Large intestine (tissue), 3 donors: ENCODE measurements at regions not wholly inside any gene's neighbourhood (a gene's known extent, or its start where the extent isn't known, plus 50 kb on each side); places are given as distances from the start of the nearest gene placed in this dataset.
A peak's percentile ranks its signal among the peaks of the same experiment; 100 is the strongest.

Experiments used
- DNase-seq, 2 donors: peaks; one replicate each; pipeline versions ENCODE4 v3.0.0 to v3.0.0-alpha.2; 2013
- H3K27ac ChIP-seq: one replicate; pipeline ENCODE4 v1.5.1; 2013; ENCODE audit warnings: low read length
- H3K27me3 ChIP-seq: 2 replicates; pipeline ENCODE4 v1.6.1; 2013; ENCODE audit warnings: low read length; ENCODE audit not compliant: control insufficient read depth, insufficient read depth
- H3K36me3 ChIP-seq: 2 replicates; pipeline ENCODE4 v1.6.1; 2013; ENCODE audit warnings: low read length; ENCODE audit not compliant: control insufficient read depth, insufficient read depth
- H3K4me1 ChIP-seq: one replicate; pipeline ENCODE4 v1.6.1; 2013; ENCODE audit warnings: low read length; ENCODE audit not compliant: control insufficient read depth, insufficient read depth
- H3K4me3 ChIP-seq: one replicate; pipeline ENCODE4 v1.5.1; 2013; ENCODE audit warnings: low read length
- H3K9me3 ChIP-seq: one replicate; pipeline ENCODE4 v1.6.1; 2013; ENCODE audit warnings: mild to moderate bottlenecking, low read depth, low read length, moderate library complexity; ENCODE audit not compliant: control insufficient read depth
- WGBS: methylation state at CpG from one replicate; pipeline ENCODE4 v1.1.5; 2013; ENCODE audit warnings: low lambda C conversion rate; ENCODE audit not compliant: insufficient coverage; 5-methylcytosine and 5-hydroxymethylcytosine counted together

DNA sequence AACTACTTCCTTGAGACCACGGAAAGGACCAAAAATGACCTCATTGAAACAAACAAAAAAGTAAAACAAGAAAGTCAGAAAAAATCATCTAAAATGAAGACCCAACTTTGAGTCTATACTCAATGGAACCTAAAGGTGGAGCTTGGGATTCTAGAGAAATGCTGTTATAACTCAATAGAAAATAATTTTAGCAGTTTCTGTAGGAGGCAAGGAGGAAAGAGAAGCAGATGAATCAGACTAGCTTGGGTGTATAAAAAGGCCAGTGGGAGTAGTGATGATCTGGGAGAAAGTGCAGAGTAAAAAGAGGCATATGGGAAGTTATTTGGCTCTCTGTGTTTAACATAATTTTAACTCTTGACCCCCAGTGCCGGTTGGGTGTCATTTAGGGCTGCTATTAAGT, 94.4 kb downstream of the TMCO5A start:
- H3K4me3 ChIP-seq = no peak overlapping the region
- WGBS = 100% methylated on average over 1 of the region's 2 CpGs

DNA sequence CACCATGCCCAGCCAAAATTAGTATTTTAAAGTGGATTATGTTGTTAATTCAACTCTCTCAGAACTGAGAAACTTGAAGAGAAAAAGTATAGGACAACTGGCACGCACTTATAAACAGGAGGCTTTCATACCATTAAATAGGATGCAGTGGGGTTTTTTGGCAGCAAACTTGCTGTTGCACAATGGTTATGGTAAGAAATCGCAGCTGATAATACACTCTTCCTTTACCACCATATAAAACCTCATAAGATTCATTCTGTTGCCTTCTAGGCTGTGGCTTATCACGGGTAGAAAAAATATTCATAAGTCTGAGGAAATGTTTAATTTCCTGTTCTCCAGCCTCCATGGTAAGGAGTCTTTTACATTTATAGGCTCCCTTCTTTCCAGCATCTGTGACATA, 95.3 kb downstream of the TMCO5A start:
- H3K4me1 ChIP-seq = no peaks in the 10 kb centered on the region
- H3K4me3 ChIP-seq = no peak overlapping the region
- H3K36me3 ChIP-seq = no peaks in the 10 kb centered on the region
- H3K9me3 ChIP-seq = no peaks in the 10 kb centered on the region
- 92% methylated on average over 2 of the region's 3 CpGs for WGBS
- no peak for DNase-seq
- H3K27me3 ChIP-seq = no peaks in the 10 kb centered on the region
- H3K27ac ChIP-seq = no peak overlapping the region

More for the DNA sequence above, 94.4 kb downstream of the TMCO5A start:
- no peaks in the 10 kb centered on the region for H3K9me3 ChIP-seq
- no peaks in the 10 kb centered on the region for H3K36me3 ChIP-seq
- H3K27ac ChIP-seq = no peak overlapping the region
- DNase-seq = no peak
- no peaks in the 10 kb centered on the region for H3K4me1 ChIP-seq
- no peaks in the 10 kb centered on the region for H3K27me3 ChIP-seq

DNA sequence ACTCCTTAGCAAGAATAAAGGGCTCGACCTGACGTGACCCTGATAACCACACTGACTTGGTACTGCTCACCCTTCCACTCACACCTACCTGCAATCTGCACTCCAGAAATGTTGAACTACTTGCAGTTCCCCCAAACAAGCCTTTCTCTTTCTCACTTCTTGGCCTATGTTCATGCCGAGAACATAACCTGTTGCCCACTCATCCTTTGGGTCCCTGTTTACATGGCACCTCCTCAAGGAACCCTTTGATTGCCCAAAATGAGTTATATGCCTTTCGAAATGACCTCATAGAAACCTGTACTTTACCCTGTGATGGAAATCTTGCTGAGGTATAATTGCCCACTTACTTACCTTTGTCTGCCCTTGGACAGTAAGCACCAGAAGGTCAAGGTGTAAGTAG, 96.2 kb downstream of the TMCO5A start:
- Histone ChIP-seq H3K36me3 (no peaks in the 10 kb centered on the region), H3K4me1 (no peaks in the 10 kb centered on the region), H3K27ac (no peak overlapping the region), H3K4me3 (no peak overlapping the region), H3K27me3 (no peaks in the 10 kb centered on the region), H3K9me3 (no peaks in the 10 kb centered on the region)
- no peak for DNase-seq
- WGBS = 100% methylated on average over 2 of the region's 4 CpGs

DNA sequence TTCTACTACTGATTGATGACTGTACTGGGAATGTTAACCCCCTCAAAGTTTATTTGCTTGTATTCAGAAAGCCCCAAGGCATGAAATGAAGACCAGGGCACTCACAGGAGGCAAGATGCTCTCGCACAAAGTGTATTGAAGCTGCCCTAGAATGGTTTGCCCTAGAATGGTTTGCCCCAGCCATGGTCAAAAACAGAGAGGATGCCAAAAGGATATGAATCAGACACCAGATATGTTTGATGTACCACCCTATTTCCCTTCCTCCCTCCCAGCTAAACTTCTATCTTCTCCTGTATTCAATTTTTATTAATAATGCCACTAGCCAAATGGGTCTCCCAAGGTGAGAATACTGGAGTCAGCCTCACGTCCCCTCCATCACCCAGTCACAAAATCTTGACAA, 101.3 kb downstream of the TMCO5A start:
- Histone ChIP-seq H3K4me3 (no peak overlapping the region), H3K36me3 (no peaks in the 10 kb centered on the region), H3K9me3 (no peaks in the 10 kb centered on the region), H3K27me3 (no peaks in the 10 kb centered on the region), H3K4me1 (no peaks in the 10 kb centered on the region), H3K27ac (no peak overlapping the region)
- 67% methylated on average over 1 of the region's 2 CpGs for WGBS
- DNase-seq = no peak

DNA sequence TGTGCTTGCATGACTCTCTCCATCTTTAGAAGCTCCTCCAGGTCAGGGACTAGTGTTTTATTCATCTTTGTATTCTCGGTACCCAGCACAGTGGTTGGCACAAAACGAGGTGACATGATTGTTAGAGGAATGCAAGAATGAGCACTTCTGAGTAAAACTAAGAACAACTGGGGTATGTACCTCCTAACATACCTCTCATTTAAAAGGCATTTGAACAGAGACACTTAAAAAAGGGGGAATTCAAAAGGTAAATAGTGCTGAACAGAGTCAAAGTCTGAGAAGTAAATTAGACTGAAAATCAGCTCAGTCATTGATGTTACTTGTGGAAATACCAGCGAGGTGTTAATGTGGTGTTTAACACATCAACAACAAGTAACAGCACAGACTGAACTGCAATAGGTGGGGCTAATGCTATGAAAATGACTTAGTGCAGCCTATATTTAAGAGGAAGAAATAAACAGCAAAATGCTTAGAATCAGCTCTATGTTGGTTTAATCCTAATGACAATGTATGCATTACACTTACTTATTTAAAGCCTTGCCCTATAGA, 102.4 kb downstream of the TMCO5A start:
- Histone ChIP-seq H3K27ac (no peak overlapping the region), H3K9me3 (no peaks in the 10 kb centered on the region), H3K27me3 (no peaks in the 10 kb centered on the region), H3K4me3 (no peak overlapping the region), H3K4me1 (peaks cover under 1% of the 10 kb centered on the region), H3K36me3 (no peaks in the 10 kb centered on the region)
- WGBS = no CpG with 5 or more reads among the region's 3 CpGs
- no peak for DNase-seq

DNA sequence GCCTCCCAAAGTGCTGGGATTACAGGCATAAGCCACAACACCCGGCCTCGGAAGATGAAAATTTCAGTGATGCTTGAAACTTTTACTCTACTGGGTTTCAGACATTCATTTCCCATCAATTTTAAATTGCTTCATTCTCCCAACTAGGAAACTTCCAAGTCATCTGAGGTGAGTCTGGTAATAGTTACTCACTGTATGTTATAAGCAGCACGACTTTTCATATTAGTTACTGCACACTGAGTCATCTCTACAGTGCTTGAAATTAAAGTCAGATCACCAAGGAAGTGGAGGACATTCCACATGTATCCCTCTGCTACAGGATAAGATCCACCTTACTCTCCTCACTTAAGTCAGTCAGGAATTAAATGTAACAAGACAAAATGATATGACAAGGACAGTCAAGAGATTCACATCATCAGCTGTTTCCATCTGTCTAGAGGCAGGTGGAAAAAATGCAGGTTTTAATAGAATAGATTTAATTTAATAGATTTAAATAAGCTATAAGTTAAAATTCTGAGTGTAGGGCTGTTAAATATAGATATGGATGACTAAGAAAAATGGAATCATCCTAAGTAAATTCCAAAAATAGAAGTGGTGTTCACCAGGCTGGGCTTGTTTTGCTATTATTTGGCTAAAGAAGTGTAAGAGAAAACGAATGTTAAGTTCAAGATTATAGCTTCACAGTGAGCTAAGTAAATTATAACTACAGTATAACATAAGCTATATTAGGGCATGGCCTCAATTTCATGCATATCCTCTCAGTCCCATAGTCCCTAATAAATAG, 104.4 kb downstream of the TMCO5A start:
- H3K27ac ChIP-seq = no peak overlapping the region
- WGBS = 100% methylated on average over 1 of the region's 4 CpGs

DNA sequence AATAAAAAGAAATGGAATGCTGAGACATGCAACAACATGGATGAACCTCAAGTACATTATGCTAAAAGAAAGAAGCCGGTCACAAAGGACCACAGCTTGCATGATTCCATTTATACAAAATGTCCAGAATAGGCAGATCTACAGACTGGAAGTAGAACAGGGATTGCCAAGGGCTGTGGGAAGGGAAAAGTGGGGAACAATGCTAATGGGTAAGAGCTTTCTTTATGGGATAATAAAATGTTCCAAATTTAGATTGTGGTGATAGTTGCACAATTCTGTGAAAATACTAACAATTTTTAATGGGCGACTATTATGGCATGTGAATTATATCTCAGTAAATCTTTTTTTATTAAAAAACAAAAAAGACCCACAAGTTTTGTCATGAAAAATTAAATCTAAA, 106.2 kb downstream of the TMCO5A start:
- Histone ChIP-seq H3K4me1 (peaks cover 2% of the 10 kb centered on the region), H3K4me3 (no peak overlapping the region), H3K27me3 (no peaks in the 10 kb centered on the region), H3K27ac (no peak overlapping the region), H3K36me3 (no peaks in the 10 kb centered on the region), H3K9me3 (no peaks in the 10 kb centered on the region)
- WGBS = 94% methylated on average over 2 of the region's 2 CpGs
- DNase-seq = no peak

More for the DNA sequence above, 104.4 kb downstream of the TMCO5A start:
- no peak overlapping the region for H3K4me3 ChIP-seq
- H3K36me3 ChIP-seq = no peaks in the 10 kb centered on the region
- H3K27me3 ChIP-seq = no peaks in the 10 kb centered on the region
- peaks cover 2% of the 10 kb centered on the region for H3K4me1 ChIP-seq
- H3K9me3 ChIP-seq = no peaks in the 10 kb centered on the region
- DNase-seq = no peak

DNA sequence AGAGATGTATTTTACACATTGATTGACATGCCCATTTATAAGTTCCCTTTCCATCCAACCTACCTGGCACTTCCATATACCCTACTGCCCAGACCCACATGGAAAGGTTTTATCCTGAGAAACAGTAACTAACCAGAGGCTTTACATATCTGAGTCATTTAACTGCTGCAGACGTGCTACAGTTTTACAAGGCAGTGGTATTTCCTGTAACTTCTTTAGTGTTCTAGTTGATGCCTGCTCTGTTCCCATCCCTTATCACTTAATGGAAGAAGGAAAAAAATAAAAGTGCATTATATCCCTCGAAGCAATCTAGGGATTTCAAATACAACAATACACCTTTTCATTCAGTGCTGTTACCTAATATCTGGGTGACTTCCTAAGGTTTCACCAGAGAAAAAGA, 107.1 kb downstream of the TMCO5A start:
- no peak overlapping the region for H3K4me3 ChIP-seq
- no peaks in the 10 kb centered on the region for H3K27me3 ChIP-seq
- H3K4me1 ChIP-seq = peaks cover 2% of the 10 kb centered on the region
- DNase-seq = peak; percentile 19 to 64
- H3K9me3 ChIP-seq = no peaks in the 10 kb centered on the region
- H3K36me3 ChIP-seq = no peaks in the 10 kb centered on the region
- no peak overlapping the region for H3K27ac ChIP-seq
- 0% methylated on average over 1 of the region's 2 CpGs for WGBS

DNA sequence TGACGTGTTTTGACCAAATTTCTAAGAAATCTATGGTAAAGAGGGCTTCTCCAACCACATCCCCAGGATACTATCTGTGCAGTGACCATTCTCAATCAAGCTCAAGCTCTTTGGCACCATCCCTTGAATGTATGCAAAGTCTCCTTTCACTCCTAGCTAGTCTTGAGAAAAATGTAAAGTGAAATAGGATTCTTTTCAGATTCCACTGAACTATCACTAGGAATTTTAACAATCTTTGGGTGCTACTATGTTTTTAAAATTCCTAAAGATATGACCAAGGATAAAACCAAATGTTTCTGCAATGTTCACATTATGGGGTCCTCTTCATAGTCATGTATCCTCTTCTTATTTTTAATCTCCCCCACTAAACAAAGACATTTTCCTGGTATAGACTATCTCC, 107.8 kb downstream of the TMCO5A start:
- H3K27ac ChIP-seq = no peak overlapping the region
- no peaks in the 10 kb centered on the region for H3K27me3 ChIP-seq
- no peaks in the 10 kb centered on the region for H3K36me3 ChIP-seq
- no peak overlapping the region for H3K4me3 ChIP-seq
- peaks cover 2% of the 10 kb centered on the region for H3K4me1 ChIP-seq
- WGBS = no CpG with 5 or more reads among the region's 1 CpG
- no peaks in the 10 kb centered on the region for H3K9me3 ChIP-seq
- no peak for DNase-seq

DNA sequence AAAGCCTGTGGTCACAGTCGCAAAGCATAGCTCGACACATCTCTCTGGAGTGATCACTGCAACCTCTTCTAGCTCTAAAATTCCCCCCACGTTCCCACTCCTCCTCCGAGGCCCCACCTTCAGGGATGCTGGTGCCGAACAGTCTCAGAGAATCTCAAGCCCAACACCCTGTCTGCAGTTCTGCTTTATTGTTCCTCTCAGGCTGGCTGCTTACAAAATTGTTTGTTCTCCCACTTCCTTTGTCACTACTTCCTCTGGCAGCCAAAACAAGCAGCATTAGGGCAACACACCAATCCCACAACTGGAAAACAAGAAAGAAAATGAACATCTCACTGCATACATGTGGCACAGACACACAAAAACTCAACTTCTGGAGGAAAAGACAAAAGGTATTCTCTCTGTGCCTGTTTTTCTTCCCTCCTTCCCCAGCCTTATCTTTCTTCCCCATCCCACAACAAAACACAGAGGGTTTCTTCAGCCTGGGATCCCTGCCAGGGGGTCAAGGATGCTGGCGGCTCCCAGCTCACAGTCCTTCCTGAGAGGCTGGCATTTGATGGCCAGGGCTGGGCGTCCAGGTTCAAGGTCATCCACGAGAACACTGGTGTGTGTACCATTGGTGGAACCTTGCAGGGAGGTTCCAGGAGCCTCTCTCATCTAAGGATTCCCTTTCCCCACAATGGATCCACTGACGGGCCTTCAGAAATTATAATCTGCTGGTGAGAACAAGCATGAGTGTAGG, 108.4 kb downstream of the TMCO5A start:
- Histone ChIP-seq H3K27ac (no peak overlapping the region), H3K9me3 (no peaks in the 10 kb centered on the region), H3K4me3 (no peak overlapping the region), H3K4me1 (peaks cover 2% of the 10 kb centered on the region), H3K27me3 (no peaks in the 10 kb centered on the region), H3K36me3 (no peaks in the 10 kb centered on the region)
- DNase-seq = no peak
- 33% methylated on average over 1 of the region's 9 CpGs for WGBS
